ENCODE measurements at regions not wholly inside any gene's neighbourhood (a gene's known extent, or its start where the extent isn't known, plus 50 kb on each side); places are given as distances from the start of the nearest gene placed in this dataset.
A peak's percentile ranks its signal among the peaks of the same experiment; 100 is the strongest.

DNA sequence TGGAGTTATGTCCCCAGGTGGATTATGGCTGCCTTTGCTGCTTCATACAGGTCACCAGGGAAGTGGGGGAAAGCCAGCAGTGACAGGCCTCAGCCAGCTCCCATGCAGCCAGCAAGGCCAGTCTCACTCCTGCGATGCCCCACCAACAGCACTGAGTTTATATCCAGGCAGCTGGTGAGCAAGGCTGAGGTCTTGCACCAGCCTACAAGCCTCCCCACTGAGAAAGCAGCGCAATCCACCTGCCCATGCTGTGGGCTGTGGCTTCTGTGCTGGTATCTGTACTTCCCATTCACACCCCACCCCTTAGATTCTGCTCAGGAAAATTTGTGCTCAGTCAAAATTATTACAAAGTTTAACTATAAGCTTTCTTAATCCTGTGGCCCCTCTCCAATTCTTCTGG lies 153.5 kb downstream of the HHIP start:
- TF ChIP-seq CTCF (IDR thresholded peaks at IDR 0.05), result no peak
- no peaks in the 10 kb centered on the region for H3K36me3 ChIP-seq
- DNase-seq (peak in 1 of 6 donors; percentile 23), FAIRE-seq (no peak), ATAC-seq (no peak)
- H3K4me3 ChIP-seq, result no peak overlapping the region
- no peaks in the 10 kb centered on the region for H3K4me1 ChIP-seq
- H3K27me3 ChIP-seq, result no peaks in the 10 kb centered on the region
- no peak overlapping the region for H3K27ac ChIP-seq
- intact Hi-C loops (cut with DNase I), result no loop called here
- no peaks in the 10 kb centered on the region for H3K9me3 ChIP-seq
- WGBS, 2 donors, result 86 to 89% methylated on average over 2 of the region's 2 CpGs

DNA sequence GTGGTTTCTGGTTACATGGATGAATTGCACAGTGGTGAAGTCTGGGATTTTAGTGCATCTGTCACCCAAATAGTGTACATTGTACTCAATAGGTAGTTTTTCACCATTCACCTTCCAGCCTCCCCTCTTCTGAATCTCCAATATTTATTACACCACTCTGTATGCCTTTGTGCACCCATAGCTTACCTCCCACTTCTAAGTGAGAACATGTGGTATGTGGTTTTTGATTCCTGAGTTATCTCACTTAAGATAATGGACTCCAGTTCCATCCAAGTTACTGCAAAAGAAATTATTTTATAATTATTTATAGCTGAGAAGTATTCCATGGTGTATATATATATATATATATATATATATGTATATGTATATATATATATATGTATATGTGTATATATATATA lies 155.8 kb downstream of the HHIP start:
- Histone ChIP-seq H3K27me3 (no peaks in the 10 kb centered on the region), H3K27ac (no peak overlapping the region), H3K9me3 (no peaks in the 10 kb centered on the region), H3K36me3 (no peaks in the 10 kb centered on the region), H3K4me1 (no peaks in the 10 kb centered on the region), H3K4me3 (no peak overlapping the region)
- DNase-seq (no peak), ATAC-seq (no peak), FAIRE-seq (no peak)
- intact Hi-C loops (cut with DNase I), result no loop called here
- no peak for TF ChIP-seq CTCF (IDR thresholded peaks at IDR 0.05)

- H3K27me3 ChIP-seq, result no peaks in the 10 kb centered on the region
- ATAC-seq (no peak), FAIRE-seq (no peak), DNase-seq (no peak)
- no peak for TF ChIP-seq CTCF (IDR thresholded peaks at IDR 0.05)
- WGBS, 2 donors, result 68 to 84% methylated on average over 3 of the region's 3 CpGs
- intact Hi-C loops (cut with DNase I), result no loop called here
- H3K4me1 ChIP-seq, result no peaks in the 10 kb centered on the region
- no peaks in the 10 kb centered on the region for H3K9me3 ChIP-seq
- no peak overlapping the region for H3K27ac ChIP-seq
- H3K36me3 ChIP-seq, result no peaks in the 10 kb centered on the region
- H3K4me3 ChIP-seq, result no peak overlapping the region
Observed at GRCh38 chr4:144808034-144808433, 162.1 kb downstream of the HHIP start.

GRCh38 chr4:144809056-144809640 lies 163.2 kb downstream of the HHIP start:
- H3K4me1 ChIP-seq, result no peaks in the 10 kb centered on the region
- H3K4me3 ChIP-seq, result no peak overlapping the region
- no peak overlapping the region for H3K27ac ChIP-seq
- no peak for TF ChIP-seq CTCF (IDR thresholded peaks at IDR 0.05)
- intact Hi-C loops (cut with DNase I), result no loop called here
- H3K36me3 ChIP-seq, result no peaks in the 10 kb centered on the region
- DNase-seq (no peak), ATAC-seq (no peak), FAIRE-seq (no peak)
- 76 to 89% methylated on average over 1 of the region's 1 CpG for WGBS, 2 donors
- H3K9me3 ChIP-seq, result no peaks in the 10 kb centered on the region
- H3K27me3 ChIP-seq, result no peaks in the 10 kb centered on the region

- DNase-seq (no peak), FAIRE-seq (no peak), ATAC-seq (no peak)
- no peak overlapping the region for H3K27ac ChIP-seq
- H3K4me3 ChIP-seq, result no peak overlapping the region
- H3K4me1 ChIP-seq, result no peaks in the 10 kb centered on the region
- H3K27me3 ChIP-seq, result no peaks in the 10 kb centered on the region
- intact Hi-C loops (cut with DNase I), result no loop called here
- H3K36me3 ChIP-seq, result no peaks in the 10 kb centered on the region
- no peaks in the 10 kb centered on the region for H3K9me3 ChIP-seq
- no peak for TF ChIP-seq CTCF (IDR thresholded peaks at IDR 0.05)
Observed at GRCh38 chr4:144816668-144817067, 170.7 kb downstream of the HHIP start.

Measured in pancreas (tissue), 10 donors.